ENCODE measurements at regions not wholly inside any gene's neighbourhood (a gene's known extent, or its start where the extent isn't known, plus 50 kb on each side); places are given as distances from the start of the nearest gene placed in this dataset.

GRCh38 chr3:117131259-117131658, 421.7 kb downstream of the TUSC7 start:
- TF ChIP-seq CTCF (IDR thresholded peaks at IDR 0.05) (no peak), POLR2A (IDR thresholded peaks at IDR 0.05) (no peak)

Data from Peyer's patch (tissue), 4 donors.